HL-60/S4 treated with retinoic acid at 250 ng/mL for 4 days and 3 days (cell line): ENCODE measurements at regions not wholly inside any gene's neighbourhood (a gene's known extent, or its start where the extent isn't known, plus 50 kb on each side); places are given as distances from the start of the nearest gene placed in this dataset.
"Not testable (repeated sequence)": the region's sequence is repeated elsewhere in the genome, so short reads cannot be mapped to it uniquely, and the experiment has no call there.

Source experiments
- in situ Hi-C: fragments of 300-500 bp; cut with MboI; formaldehyde crosslinking; loops from 2 replicates; pipeline ENCODE4 v1.7.0; 2022; ENCODE audit warnings: low sequenced_read_pairs

- in situ Hi-C loops = no loop called here
Observed at GRCh38 chr13:50128428-50128931, 113.2 kb downstream of the KCNRG start.

DNA sequence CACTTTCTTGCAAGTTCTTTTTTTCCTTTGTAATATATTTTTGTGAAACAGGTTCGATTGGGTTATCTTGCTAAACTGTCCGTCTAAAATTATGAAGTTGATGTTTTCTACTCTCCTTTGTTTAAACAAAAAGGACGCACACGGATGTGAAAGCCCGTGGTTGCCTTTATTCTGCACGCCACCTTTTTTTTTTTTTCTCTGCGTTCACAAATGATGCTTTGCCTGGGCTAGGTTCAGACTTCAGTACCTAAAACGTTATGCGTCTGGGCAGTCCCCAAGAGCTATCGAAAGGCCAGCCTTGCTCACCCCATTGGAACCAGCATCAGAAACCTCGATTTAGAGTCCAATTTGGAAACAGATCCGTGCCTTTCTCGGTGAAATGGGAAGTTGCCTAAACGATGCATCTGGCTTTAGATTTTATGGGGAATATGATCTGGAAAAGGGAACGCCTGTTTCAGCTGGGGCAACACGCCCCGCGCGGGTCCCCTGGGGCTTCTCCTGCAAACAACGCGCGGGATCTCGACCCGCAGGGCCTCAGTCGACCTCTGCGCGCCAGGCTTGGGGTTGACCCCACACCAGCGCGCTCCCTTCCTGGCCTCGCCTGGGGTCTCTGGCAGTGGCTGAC is 113.9 kb downstream of the KCNRG start:
- in situ Hi-C loops = no loop called here

GRCh38 chr13:50129706-50130122 is 114.5 kb downstream of the KCNRG start:
- in situ Hi-C loops = no loop called here

DNA sequence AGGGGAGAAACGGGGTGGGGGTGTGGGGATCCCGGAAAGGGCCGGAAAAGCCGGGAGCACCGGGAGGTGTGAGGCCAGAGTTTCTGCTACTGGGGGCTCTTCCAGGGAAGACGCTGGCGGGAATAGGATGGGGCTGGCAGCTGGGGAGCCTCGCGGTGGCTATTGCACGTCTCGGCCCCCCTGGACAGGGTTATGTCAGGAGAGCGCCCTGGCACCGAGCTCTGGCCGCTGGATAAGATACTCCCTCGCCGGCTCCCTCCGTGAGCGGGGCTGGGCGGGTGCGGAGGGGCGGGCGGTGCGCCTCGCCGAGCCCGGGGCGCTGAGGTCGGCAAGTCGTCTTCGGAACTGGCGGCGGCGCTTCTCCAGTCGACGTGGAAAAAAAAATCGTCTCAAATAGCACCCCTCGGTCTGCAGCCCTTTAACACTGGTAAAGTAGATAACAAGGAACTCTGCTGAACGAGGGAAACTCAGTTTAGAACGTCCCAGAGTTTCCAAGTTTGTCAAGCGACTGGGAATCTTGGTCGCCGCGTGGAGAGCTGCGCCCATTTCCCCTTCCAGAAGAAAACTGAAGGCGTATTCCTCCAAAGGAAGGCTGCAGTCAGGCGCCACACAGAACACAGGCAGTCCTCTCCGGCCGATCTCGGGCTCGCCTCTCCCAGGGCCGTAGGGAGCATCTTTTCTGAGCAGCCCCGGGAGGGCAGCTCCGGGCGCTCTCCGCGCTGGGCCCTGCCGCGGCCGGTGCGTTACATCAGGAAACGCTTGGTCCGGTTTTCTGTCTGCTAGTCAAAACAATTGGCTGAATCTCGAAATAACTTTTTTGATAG is 115.1 kb downstream of the KCNRG start:
- in situ Hi-C loops = no loop called here

DNA sequence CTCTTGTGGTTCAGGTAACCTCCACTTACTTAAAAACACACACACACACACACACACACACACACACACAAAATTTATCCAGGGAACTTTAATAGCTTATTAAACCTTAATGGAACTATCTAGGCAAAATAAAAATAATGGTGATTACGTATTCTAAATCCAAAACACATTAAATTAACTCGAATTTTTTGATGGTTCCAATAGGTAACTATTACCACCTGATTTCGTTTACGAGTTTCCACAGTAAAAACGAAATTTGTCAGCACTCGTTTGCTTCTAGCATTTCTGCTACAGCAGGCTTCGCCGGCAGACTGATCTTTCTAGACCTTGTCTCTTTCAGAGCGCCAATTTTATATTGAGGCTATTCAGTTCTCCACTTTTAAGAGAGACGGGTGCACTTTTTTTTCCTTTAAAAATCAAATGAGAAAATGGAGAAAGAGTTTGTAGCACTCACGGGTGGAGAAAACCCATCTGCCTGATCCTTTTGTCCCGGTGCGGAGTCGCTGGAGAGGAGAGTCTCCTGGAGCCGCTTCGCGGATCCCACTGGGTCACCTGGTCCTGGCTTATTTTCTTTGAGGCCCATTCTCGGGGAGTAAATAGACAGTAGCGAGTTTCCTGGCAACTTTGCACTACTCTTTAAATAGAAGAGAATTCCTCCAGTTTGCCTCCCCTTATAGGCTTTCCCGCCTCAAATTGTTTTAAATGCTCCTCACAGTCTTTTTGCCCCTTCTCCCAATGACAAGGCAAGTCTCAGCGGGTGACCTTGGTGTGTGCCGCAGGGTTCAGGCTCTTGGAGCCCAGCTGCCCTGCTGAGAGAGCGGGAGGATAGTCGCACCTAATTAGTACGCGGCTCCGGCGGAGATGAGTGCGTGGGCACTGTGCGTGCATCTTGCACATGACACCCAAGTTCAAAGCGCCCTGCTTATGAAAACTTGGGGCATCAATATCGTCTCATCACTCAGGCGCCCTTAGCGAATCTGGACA is 117.0 kb downstream of the KCNRG start:
- in situ Hi-C loops = no loop called here

- in situ Hi-C loops = no loop called here
Observed at GRCh38 chr13:50132904-50133357, 117.7 kb downstream of the KCNRG start.

- in situ Hi-C loops = no loop called here
Observed at GRCh38 chr13:50133358-50133953, 118.2 kb downstream of the KCNRG start.

GRCh38 chr13:50136226-50136625 is 121.0 kb downstream of the KCNRG start:
- in situ Hi-C loops = no loop called here

DNA sequence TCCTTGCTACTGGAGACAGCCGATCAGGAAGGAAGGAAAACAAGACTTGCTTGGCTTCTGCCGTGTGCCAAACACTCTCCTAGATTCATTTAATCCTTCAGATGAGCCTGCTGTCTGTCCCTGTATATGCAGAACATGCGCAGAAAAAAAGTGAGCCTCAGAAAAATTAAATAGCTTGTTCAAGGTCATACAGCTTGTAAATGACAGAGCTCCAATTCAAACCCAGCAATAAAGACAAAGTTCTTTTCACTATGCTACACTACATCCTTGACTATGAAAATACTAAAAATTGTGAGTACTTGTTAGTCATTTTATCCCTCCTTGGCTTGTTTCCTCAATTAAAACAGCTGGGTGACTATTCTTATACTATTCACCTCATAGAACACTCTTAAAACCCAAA is 121.4 kb downstream of the KCNRG start:
- in situ Hi-C loops = no loop called here

- in situ Hi-C loops = not testable (repeated sequence)
Observed at GRCh38 chr13:50139435-50139934, 124.2 kb downstream of the KCNRG start.

DNA sequence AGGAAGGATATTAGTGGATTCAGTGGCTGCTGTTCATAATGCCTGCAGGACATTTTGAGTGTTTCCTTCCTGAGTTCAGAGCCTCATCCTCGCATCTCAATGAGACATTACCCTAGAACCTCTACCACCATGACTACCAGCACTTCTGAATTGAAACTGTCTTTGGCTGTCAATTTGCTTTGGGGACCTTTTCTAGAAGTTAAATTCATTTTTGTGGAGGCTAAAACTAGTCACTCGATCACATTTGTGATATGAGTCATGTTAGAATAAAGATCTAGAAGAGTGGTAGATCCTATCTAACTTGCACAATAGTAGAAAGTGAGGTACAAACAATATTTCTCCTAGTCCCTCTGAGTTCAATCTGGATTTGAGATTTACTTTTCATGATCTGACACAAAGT is 124.9 kb downstream of the KCNRG start:
- in situ Hi-C loops = no loop called here

DNA sequence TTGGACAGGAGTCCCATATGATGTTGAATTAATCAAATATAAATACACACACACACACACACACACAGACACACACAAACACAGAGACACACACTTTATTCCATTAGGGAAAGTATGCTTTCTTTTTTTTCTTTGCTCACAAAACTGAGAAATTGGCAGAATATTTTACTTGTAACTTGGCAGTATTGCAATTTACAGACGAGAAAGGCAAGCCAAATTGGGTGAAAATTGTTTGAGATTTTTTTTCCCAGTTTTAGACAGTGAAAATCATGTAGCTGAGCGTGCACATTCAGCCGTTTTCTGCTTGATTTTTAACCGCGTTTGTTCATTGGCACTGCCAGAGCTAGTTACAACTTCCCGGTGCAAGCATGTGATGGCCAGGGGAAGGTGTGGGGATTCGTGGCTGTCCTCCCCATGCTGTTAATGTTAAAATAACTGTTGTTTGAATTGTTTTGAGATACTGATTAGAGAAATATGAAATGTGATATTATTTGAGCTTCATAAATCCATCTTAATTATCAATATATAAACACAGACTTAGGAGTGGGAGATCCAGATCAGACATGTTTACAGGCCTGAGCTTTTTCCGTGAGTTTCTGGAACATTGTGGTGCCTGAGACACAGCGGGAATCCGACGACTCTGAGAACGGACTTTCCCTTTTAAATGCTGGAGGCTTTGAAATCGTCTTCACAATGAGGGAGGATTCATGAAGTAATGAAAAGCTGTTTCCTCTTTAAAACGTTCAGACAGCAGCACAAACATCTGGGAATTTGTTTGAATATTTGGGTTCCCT is 125.5 kb downstream of the KCNRG start:
- in situ Hi-C loops = no loop called here

DNA sequence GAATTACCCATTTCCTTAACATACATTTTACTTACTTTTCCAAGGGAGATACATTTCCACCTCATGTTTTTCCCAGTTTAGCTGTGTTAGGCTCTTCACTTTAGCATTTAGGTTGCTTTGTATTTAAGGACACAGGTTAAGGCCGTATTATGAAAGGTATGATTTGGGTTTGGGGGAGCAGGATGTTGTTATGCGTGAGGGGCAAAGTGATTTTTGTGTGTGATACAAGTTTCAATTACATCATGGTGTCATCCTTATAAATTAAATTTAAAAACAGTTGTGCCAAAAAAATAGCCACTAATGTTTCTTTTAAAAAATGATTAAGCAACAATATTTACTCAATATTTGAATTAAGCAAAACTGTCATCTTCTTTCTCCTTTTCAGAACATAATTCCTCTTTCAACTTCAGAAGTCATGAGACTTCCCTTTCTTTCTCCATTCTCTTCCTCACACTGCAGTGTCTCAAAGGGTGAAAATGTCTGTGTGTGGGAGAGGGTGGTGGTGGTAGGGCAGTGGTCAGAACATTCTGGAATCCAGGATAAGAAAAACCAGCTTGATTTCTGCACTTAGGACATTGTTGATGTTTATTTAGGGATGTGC is 126.2 kb downstream of the KCNRG start:
- in situ Hi-C loops = no loop called here

- in situ Hi-C loops = no loop called here
Observed at GRCh38 chr13:50144246-50145160, 129.3 kb downstream of the KCNRG start.

GRCh38 chr13:50149214-50149613 is 134.0 kb downstream of the KCNRG start:
- in situ Hi-C loops = no loop called here

GRCh38 chr13:50149932-50150331 is 134.7 kb downstream of the KCNRG start:
- in situ Hi-C loops = no loop called here

DNA sequence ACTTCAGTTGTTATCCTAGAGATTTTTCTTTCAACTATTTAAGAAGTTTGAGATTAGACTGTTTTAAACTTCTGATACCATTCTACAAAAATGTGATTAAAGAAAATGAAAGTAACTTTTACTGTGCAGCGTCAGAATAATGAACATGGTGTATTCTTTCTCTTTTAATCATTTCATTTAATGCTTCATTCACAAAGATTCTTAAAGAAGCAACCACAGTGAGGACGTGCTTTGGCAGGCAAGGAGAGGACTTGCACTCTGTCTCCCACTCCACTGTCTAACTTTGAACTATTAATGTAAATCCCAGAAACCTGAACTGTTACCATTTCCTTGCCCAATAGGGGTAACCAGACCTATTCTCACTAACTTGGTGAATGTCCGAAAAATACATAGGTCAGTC is 137.0 kb downstream of the KCNRG start:
- in situ Hi-C loops = no loop called here

DNA sequence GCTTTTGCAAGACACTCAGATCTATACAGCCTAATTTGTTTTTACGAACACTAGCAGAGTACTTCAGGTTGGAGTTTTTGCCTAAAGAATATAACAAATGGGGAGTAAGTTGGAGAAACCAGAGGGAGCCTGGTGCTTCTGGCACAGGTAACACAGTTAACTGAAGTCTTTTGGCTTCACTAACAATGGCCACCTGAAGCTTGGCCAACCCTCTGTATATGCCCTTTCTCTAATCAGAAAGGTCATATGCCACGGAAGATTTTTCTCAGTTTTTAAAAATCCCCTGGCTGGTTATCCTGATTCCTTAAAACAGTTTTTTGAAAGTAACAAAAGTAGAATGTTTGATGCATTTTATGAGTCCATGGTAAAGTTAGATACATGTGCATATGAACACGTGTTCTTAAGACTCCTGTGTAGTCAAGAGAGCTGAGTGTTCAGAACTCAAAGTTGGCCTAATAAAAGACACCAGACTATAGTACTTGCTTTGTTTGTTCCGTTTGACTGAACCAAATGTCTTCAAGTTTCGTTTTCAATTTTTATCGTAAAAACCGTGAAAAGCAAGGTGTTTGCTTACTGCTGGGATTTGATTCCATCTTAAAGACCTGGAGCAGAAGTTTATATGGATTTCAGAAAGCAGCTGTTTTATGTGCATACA is 137.5 kb downstream of the KCNRG start:
- in situ Hi-C loops = no loop called here
